ENCODE measurements at regions not wholly inside any gene's neighbourhood (a gene's known extent, or its start where the extent isn't known, plus 50 kb on each side); places are given as distances from the start of the nearest gene placed in this dataset.

DNA sequence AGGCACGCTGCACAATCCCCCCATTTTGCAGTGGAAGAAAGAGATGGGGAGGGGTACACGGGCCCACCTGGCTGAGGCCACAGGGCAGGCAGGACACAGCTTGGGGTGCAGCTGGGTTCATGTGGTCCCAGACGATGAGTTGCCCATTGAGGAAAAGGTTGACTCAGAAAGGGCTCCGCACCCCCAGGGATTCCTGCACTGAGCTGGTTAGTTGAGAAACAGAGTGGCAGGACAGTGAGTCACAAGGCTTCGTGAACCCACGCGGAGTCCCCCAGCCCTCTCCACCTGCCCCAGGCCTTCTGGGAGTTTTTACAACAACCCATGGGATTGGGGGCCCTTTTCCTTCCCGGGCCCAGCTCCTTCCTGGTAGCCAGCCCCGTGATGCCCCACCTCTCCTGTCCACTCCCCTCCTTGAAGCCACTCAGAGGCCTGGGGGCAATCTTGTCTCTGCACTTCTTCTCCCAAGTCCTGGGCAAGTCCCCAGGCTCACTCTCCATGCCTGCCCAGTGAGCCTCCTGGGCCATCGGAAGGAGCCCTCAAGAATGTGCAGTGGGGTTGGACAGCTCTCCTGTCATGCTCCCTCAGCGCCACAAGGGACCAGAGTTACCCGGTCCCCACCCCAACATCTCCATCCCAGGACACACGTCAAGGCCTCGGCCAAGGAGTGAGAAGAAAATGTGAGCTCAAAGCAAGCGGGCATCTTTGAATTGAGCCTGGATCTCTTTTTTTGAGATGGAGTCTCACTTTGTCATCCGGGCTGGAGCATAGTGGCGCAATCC is 251.2 kb downstream of the PARN start:
- TF ChIP-seq, protein P1, sequence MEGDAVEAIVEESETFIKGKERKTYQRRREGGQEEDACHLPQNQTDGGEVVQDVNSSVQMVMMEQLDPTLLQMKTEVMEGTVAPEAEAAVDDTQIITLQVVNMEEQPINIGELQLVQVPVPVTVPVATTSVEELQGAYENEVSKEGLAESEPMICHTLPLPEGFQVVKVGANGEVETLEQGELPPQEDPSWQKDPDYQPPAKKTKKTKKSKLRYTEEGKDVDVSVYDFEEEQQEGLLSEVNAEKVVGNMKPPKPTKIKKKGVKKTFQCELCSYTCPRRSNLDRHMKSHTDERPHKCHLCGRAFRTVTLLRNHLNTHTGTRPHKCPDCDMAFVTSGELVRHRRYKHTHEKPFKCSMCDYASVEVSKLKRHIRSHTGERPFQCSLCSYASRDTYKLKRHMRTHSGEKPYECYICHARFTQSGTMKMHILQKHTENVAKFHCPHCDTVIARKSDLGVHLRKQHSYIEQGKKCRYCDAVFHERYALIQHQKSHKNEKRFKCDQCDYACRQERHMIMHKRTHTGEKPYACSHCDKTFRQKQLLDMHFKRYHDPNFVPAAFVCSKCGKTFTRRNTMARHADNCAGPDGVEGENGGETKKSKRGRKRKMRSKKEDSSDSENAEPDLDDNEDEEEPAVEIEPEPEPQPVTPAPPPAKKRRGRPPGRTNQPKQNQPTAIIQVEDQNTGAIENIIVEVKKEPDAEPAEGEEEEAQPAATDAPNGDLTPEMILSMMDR (IDR thresholded peaks at IDR 0.05) = no peak
- TF ChIP-seq POLR2A (IDR thresholded peaks at IDR 0.05) (no peak), POLR2AphosphoS5 (IDR thresholded peaks at IDR 0.05) (no peak)

All from suprapubic skin (tissue), 4 donors.